GM12891 (cell line): ENCODE measurements at regions not wholly inside any gene's neighbourhood (a gene's known extent, or its start where the extent isn't known, plus 50 kb on each side); places are given as distances from the start of the nearest gene placed in this dataset.

ENCODE experiments used
- PAX5 ChIP-seq: IDR thresholded peaks from 2 replicates; pipeline ENCODE4 v1.6.1; 2011; ENCODE audit warnings: low read length, moderate library complexity, mild to moderate bottlenecking; ENCODE audit not compliant: insufficient read depth, severe bottlenecking
- POLR2A ChIP-seq: IDR thresholded peaks from 2 replicates; pipeline ENCODE4 v1.6.1; 2011; ENCODE audit warnings: low read depth, low read length, control low read depth
- POLR2AphosphoS5 ChIP-seq: IDR thresholded peaks from 2 replicates; pipeline ENCODE4 v1.6.1; 2011; ENCODE audit warnings: low read depth, low read length, control low read depth
- POU2F2 ChIP-seq: IDR thresholded peaks from 2 replicates; pipeline ENCODE4 v1.6.1; 2011; ENCODE audit warnings: low read depth, mild to moderate bottlenecking, control low read depth, low read length, moderate library complexity
- TAF1 ChIP-seq: IDR thresholded peaks from 2 replicates; pipeline ENCODE4 v1.6.1; 2011; ENCODE audit warnings: low read depth, low read length, control low read depth

- no peak for TF ChIP-seq POLR2AphosphoS5
- TF ChIP-seq POLR2A, result no peak
- TF ChIP-seq TAF1, result no peak
- TF ChIP-seq POU2F2, result no peak
- TF ChIP-seq PAX5, result no peak
Observed at GRCh38 chr6:130725551-130725950, 101.7 kb upstream of the SMLR1 start.
